ENCODE measurements at regions not wholly inside any gene's neighbourhood (a gene's known extent, or its start where the extent isn't known, plus 50 kb on each side); places are given as distances from the start of the nearest gene placed in this dataset.

- no peaks in the 10 kb centered on the region for H3K27me3 ChIP-seq (ENCODE audit: insufficient read depth, low read length)
- H3K27ac ChIP-seq (ENCODE audit: low read depth, low read length), result no peak overlapping the region
- intact Hi-C loops (cut with micrococcal nuclease), result no loop called here
- ChIA-PET POLR2A (no interaction called here), RAD21 (ENCODE audit: low non-redundant PET in 1 of 2, low total read pairs in 2 of 2, uncharacterized antibody in 2 of 2, unreplicated experiment in 2 of 2) (no interaction called here), CTCF (no interaction called here)
- no TSS peak for BruUV-seq (replicated peaks)
- no peaks in the 10 kb centered on the region for H3K79me2 ChIP-seq (ENCODE audit: insufficient read depth, low read length)
- no peak overlapping the region for H3K4me2 ChIP-seq (ENCODE audit: low read length)
- ATAC-seq (no peak), DNase-seq (ENCODE audit: low read depth, low spot score) (no peak)
- H3K9me2 ChIP-seq (ENCODE audit: insufficient read depth), result no peaks in the 10 kb centered on the region
- no peak overlapping the region for H2AFZ ChIP-seq (ENCODE audit: low read depth, low read length, poor library complexity, severe bottlenecking)
- no peaks in the 10 kb centered on the region for H3K4me1 ChIP-seq (ENCODE audit: control insufficient read depth in 1 of 2, insufficient read depth in 2 of 2, low read length in 2 of 2)
- TF ChIP-seq FOSL1 (IDR thresholded peaks at IDR 0.05; ENCODE audit: low read depth) (no peak), POLR2AphosphoS5 (IDR thresholded peaks at IDR 0.05; ENCODE audit: low read depth, low read length) (no peak), CBX3 (IDR thresholded peaks at IDR 0.05; ENCODE audit: low read depth) (no peak), MAX (IDR thresholded peaks at IDR 0.05) (no peak), JUND (IDR thresholded peaks at IDR 0.05) (no peak), ZNF274 (IDR thresholded peaks at IDR 0.05; ENCODE audit: low read depth, low read length) (no peak), CEBPB (IDR thresholded peaks at IDR 0.05; ENCODE audit: low read depth) (no peak), POLR2A (IDR thresholded peaks at IDR 0.05; ENCODE audit: borderline replicate concordance, extremely low read depth, insufficient read depth, insufficient read length) (no peak), EZH2phosphoT487 (IDR thresholded peaks at IDR 0.05; ENCODE audit: borderline replicate concordance) (no peak), RAD21 (IDR thresholded peaks at IDR 0.05; ENCODE audit: low read depth) (no peak)
- TF ChIP-seq, protein P1, sequence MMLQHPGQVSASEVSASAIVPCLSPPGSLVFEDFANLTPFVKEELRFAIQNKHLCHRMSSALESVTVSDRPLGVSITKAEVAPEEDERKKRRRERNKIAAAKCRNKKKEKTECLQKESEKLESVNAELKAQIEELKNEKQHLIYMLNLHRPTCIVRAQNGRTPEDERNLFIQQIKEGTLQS (IDR thresholded peaks at IDR 0.05), result no peak
- TF ChIP-seq, protein P2, sequence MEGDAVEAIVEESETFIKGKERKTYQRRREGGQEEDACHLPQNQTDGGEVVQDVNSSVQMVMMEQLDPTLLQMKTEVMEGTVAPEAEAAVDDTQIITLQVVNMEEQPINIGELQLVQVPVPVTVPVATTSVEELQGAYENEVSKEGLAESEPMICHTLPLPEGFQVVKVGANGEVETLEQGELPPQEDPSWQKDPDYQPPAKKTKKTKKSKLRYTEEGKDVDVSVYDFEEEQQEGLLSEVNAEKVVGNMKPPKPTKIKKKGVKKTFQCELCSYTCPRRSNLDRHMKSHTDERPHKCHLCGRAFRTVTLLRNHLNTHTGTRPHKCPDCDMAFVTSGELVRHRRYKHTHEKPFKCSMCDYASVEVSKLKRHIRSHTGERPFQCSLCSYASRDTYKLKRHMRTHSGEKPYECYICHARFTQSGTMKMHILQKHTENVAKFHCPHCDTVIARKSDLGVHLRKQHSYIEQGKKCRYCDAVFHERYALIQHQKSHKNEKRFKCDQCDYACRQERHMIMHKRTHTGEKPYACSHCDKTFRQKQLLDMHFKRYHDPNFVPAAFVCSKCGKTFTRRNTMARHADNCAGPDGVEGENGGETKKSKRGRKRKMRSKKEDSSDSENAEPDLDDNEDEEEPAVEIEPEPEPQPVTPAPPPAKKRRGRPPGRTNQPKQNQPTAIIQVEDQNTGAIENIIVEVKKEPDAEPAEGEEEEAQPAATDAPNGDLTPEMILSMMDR (IDR thresholded peaks at IDR 0.05 in 2 of 3, conservative IDR thresholded peaks at IDR 0.05 in 1 of 3; ENCODE audit: borderline replicate concordance in 1 of 3, insufficient read depth in 1 of 3, low read depth in 2 of 3, low read length in 2 of 3), result no peak
- no peak overlapping the region for H3K9ac ChIP-seq (ENCODE audit: low read length)
- H3K4me3 ChIP-seq (replicated peaks in 1 of 2; ENCODE audit: low read depth in 1 of 2, low read length in 2 of 2), result no peak overlapping the region
- H3K9me3 ChIP-seq (ENCODE audit: control insufficient read depth in 1 of 2, insufficient read depth in 1 of 2, low read depth in 1 of 2, low read length in 2 of 2), result peaks cover 15 to 54% of the 10 kb centered on the region in 2 experiments; a peak in 3 of 4 replicates
- H4K20me1 ChIP-seq (ENCODE audit: insufficient read depth), result no peaks in the 10 kb centered on the region
- no peaks in the 10 kb centered on the region for H3K36me3 ChIP-seq (ENCODE audit: control insufficient read depth in 1 of 2, insufficient read depth in 2 of 2, low read length in 2 of 2)
These were observed 1010.0 kb downstream of the SQOR start for GRCh38 chr15:46644501-46645481.

All from HCT116 (cell line).